GM23338 (cell line): ENCODE measurements at regions not wholly inside any gene's neighbourhood (a gene's known extent, or its start where the extent isn't known, plus 50 kb on each side); places are given as distances from the start of the nearest gene placed in this dataset.

Experiments
- ATAC-seq: fragments of 200-7000 bp; cut with Tn5 transposase; 3 replicates; pipeline ENCODE4 v1.9.1; 2020
- DNase-seq: peaks from one replicate; pipeline ENCODE4 v3.0.0-alpha.2; 2015; ENCODE audit warnings: low spot score
- H2AFZ ChIP-seq: fragments of 200-600 bp; sonication (generic); 2 replicates; pipeline ENCODE4 v1.8.0; 2016; ENCODE audit warnings: antibody characterized with exemption, mild to moderate bottlenecking, moderate library complexity
- H3F3A ChIP-seq: fragments of 200-600 bp; sonication (generic); replicated peaks from 2 replicates; pipeline ENCODE4 v1.8.0; 2017; ENCODE audit warnings: antibody characterized with exemption, mixed run types, low read depth
- H3K27ac ChIP-seq: fragments of 200-600 bp; sonication (generic); 2 replicates; pipeline ENCODE4 v1.6.1; 2016; ENCODE audit warnings: low read depth
- H3K27me3 ChIP-seq: fragments of 200-600 bp; sonication (generic); 2 replicates; pipeline ENCODE4 v1.8.0; 2016; ENCODE audit warnings: mild to moderate bottlenecking, mixed run types, moderate library complexity; ENCODE audit not compliant: insufficient read depth
- H3K36me3 ChIP-seq: fragments of 200-600 bp; sonication (generic); 2 replicates; pipeline ENCODE4 v1.8.0; 2016; ENCODE audit warnings: mild to moderate bottlenecking; ENCODE audit not compliant: insufficient read depth
- H3K4me1 ChIP-seq: fragments of 200-600 bp; sonication (generic); 2 replicates; pipeline ENCODE4 v1.8.0; 2016; ENCODE audit warnings: mild to moderate bottlenecking, moderate library complexity; ENCODE audit not compliant: insufficient read depth
- H3K4me2 ChIP-seq: fragments of 200-600 bp; sonication (generic); 2 replicates; pipeline ENCODE4 v1.7.1; 2017; ENCODE audit warnings: mixed run types
- H3K4me3 ChIP-seq: fragments of 200-600 bp; sonication (generic); 2 replicates; pipeline ENCODE4 v1.6.1; 2016; ENCODE audit warnings: mixed run types
- H3K79me2 ChIP-seq: fragments of 200-600 bp; sonication (generic); replicated peaks from 2 replicates; pipeline ENCODE4 v1.8.0; 2017; ENCODE audit warnings: mild to moderate bottlenecking; ENCODE audit not compliant: insufficient read depth
- H3K9me2 ChIP-seq: fragments of 200-600 bp; sonication (generic); 2 replicates; pipeline ENCODE4 v1.8.0; 2017; ENCODE audit not compliant: insufficient read depth
- H4K20me1 ChIP-seq: fragments of 200-600 bp; sonication (generic); replicated peaks from 2 replicates; pipeline ENCODE4 v1.8.0; 2017; ENCODE audit warnings: mild to moderate bottlenecking; ENCODE audit not compliant: insufficient read depth
- H3K27ac Mint-ChIP-seq: 2 replicates; pipeline ENCODE4 v1.8.0; 2020; ENCODE audit warnings: inconsistent platforms, mild to moderate bottlenecking, moderate library complexity, mixed read lengths
- H3K27me3 Mint-ChIP-seq: 3 replicates; pipeline ENCODE4 v1.8.0; 2022; ENCODE audit warnings: low read depth, mild to moderate bottlenecking, moderate library complexity, mixed read lengths, inconsistent platforms; ENCODE audit not compliant: insufficient read depth, poor library complexity
- H3K36me3 Mint-ChIP-seq: 3 replicates; pipeline ENCODE4 v1.8.0; 2021; ENCODE audit warnings: low read depth, mild to moderate bottlenecking, inconsistent platforms, moderate library complexity, mixed read lengths
- H3K4me1 Mint-ChIP-seq: 3 replicates; pipeline ENCODE4 v1.8.0; 2020; ENCODE audit warnings: mild to moderate bottlenecking, inconsistent platforms, mixed read lengths
- H3K4me3 Mint-ChIP-seq: 3 replicates; pipeline ENCODE4 v1.8.0; 2021; ENCODE audit warnings: moderate library complexity, mild to moderate bottlenecking, inconsistent platforms, mixed read lengths
- H3K9me3 Mint-ChIP-seq: 3 replicates; pipeline ENCODE4 v1.8.0; 2020; ENCODE audit warnings: moderate library complexity, mild to moderate bottlenecking, inconsistent platforms, mixed read lengths
- CREB1 ChIP-seq: fragments of 250-450 bp; sonication (Bioruptor Pico); IDR thresholded peaks from 2 replicates; pipeline ENCODE4 v1.5.0; 2020; ENCODE audit warnings: low read depth, mild to moderate bottlenecking, moderate library complexity
- CTCF ChIP-seq, 2 experiments: fragments of 200-600 bp in 1 of 2; sonication (generic) in 1 of 2; conservative IDR thresholded peaks; 2 replicates each; pipeline versions ENCODE4 v1.5.1 to v1.6.1; 2016 to 2017; ENCODE audit warnings: antibody characterized with exemption in 2 of 2, low read depth in 2 of 2, mild to moderate bottlenecking in 2 of 2, moderate library complexity in 1 of 2
- ETS1 ChIP-seq: IDR thresholded peaks from 2 replicates; pipeline ENCODE4 v1.6.1; 2016; ENCODE audit warnings: antibody characterized with exemption
- EZH2 ChIP-seq: fragments of 200-600 bp; sonication (generic); IDR thresholded peaks from one replicate; pipeline ENCODE4 v1.8.0; 2017; ENCODE audit warnings: antibody characterized with exemption, mild to moderate bottlenecking, low read depth; ENCODE audit not compliant: unreplicated experiment
- EZH2phosphoT487 ChIP-seq: fragments of 200-600 bp; sonication (generic); IDR thresholded peaks from one replicate; pipeline ENCODE4 v1.8.1; 2018; ENCODE audit warnings: antibody characterized with exemption; ENCODE audit not compliant: unreplicated experiment
- JUNB ChIP-seq: IDR thresholded peaks from one replicate; pipeline ENCODE4 v1.6.1; 2016; ENCODE audit warnings: antibody characterized with exemption; ENCODE audit not compliant: unreplicated experiment
- NANOG ChIP-seq: IDR thresholded peaks from 2 replicates; pipeline ENCODE4 v1.6.1; 2016; ENCODE audit warnings: antibody characterized with exemption, borderline replicate concordance
- POLR2AphosphoS5 ChIP-seq: IDR thresholded peaks from 2 replicates; pipeline ENCODE4 v1.6.1; 2016; ENCODE audit warnings: antibody characterized with exemption, low read depth
- REST ChIP-seq: IDR thresholded peaks from one replicate; pipeline ENCODE4 v1.6.1; 2018; ENCODE audit warnings: antibody characterized with exemption; ENCODE audit not compliant: unreplicated experiment
- STAT1 ChIP-seq: IDR thresholded peaks from one replicate; pipeline ENCODE4 v1.6.1; 2016; ENCODE audit warnings: antibody characterized with exemption; ENCODE audit not compliant: unreplicated experiment
- ZNF114 ChIP-seq: fragments of 250-450 bp; sonication (Bioruptor Pico); IDR thresholded peaks from 2 replicates; pipeline ENCODE4 v1.5.0; 2020; ENCODE audit warnings: mild to moderate bottlenecking, moderate library complexity
- ZNF331 ChIP-seq: fragments of 250-450 bp; sonication (Bioruptor Pico); IDR thresholded peaks from 2 replicates; pipeline ENCODE4 v1.5.0; 2020; ENCODE audit warnings: low read depth, mild to moderate bottlenecking, moderate library complexity
- ZNF462 ChIP-seq: fragments of 250-450 bp; sonication (Bioruptor Pico); IDR thresholded peaks from 2 replicates; pipeline ENCODE4 v1.5.0; 2020; ENCODE audit warnings: mild to moderate bottlenecking, moderate library complexity

- Histone ChIP-seq H3K9me2 (no peaks in the 10 kb centered on the region; the same call in 1 of the 2 replicates), H3K4me1 (no peaks in the 10 kb centered on the region), H3K79me2 (no peaks in the 10 kb centered on the region), H4K20me1 (no peaks in the 10 kb centered on the region), H3F3A (no peaks in the 10 kb centered on the region), H3K27me3 (no peaks in the 10 kb centered on the region), H3K27ac (no peak overlapping the region), H3K36me3 (no peaks in the 10 kb centered on the region), H3K4me2 (no peak overlapping the region), H3K4me3 (no peak overlapping the region), H2AFZ (no peak overlapping the region)
- Mint-ChIP-seq H3K4me1 (no peaks in the 10 kb centered on the region), H3K27me3 (no peaks in the 10 kb centered on the region), H3K27ac (no peak overlapping the region), H3K4me3 (no peak overlapping the region), H3K9me3 (no peaks in the 10 kb centered on the region), H3K36me3 (no peaks in the 10 kb centered on the region)
- no peak for TF ChIP-seq CTCF (conservative IDR thresholded peaks at IDR 0.05; ENCODE audit: low read depth in 2 of 2)
- TF ChIP-seq JUNB = no peak
- no peak for TF ChIP-seq STAT1
- no peak for TF ChIP-seq EZH2phosphoT487
- TF ChIP-seq ZNF114 (CRISPR knock-in tag) = no peak
- TF ChIP-seq REST = no peak
- no peak for TF ChIP-seq NANOG
- no peak for TF ChIP-seq POLR2AphosphoS5
- TF ChIP-seq CREB1 = no peak
- TF ChIP-seq EZH2 = no peak
- no peak for TF ChIP-seq ZNF462 (CRISPR knock-in tag)
- TF ChIP-seq ETS1 = no peak
- no peak for TF ChIP-seq ZNF331 (CRISPR knock-in tag)
- DNase-seq (no peak), ATAC-seq (no peak)
Measured at GRCh38 chr10:61181832-61182231, 237.8 kb upstream of the RHOBTB1 start.
